PC-3 (cell line): ENCODE measurements at regions not wholly inside any gene's neighbourhood (a gene's known extent, or its start where the extent isn't known, plus 50 kb on each side); places are given as distances from the start of the nearest gene placed in this dataset.

Experiments
- ATAC-seq: fragments of 200-7000 bp; cut with Tn5 transposase; 2 replicates; pipeline ENCODE4 v1.9.1; 2020; ENCODE audit warnings: mild to moderate bottlenecking, moderate library complexity
- BruUV-seq: library from RNA; stranded (reverse); fragments of 400-500 nt; replicated peaks from 2 replicates; lab custom pipeline; 2021; lab: Mats Ljungman, UMichigan
- CTCF ChIA-PET: fragments of 300-600 bp; sonication (Branson Sonifier 250); formaldehyde crosslinking; loops from one replicate; lab custom pipeline; 2022; ENCODE audit warnings: antibody characterized with exemption; lab: Charles Lee
- POLR2A ChIA-PET: fragments of 300-600 bp; sonication (Branson Sonifier 250); formaldehyde crosslinking; loops from one replicate; lab custom pipeline; 2022; ENCODE audit warnings: antibody characterized with exemption; ENCODE audit not compliant: unreplicated experiment; lab: Charles Lee
- DNase-seq: peaks from one replicate; pipeline ENCODE4 v3.0.0-alpha.2; 2015
- H2AFZ ChIP-seq: fragments of 300-600 bp; sonication (generic); 2 replicates; pipeline ENCODE4 v1.6.0; 2016; ENCODE audit warnings: antibody characterized with exemption, low read length
- H3F3A ChIP-seq: fragments of 300-600 bp; sonication (generic); one replicate; pipeline ENCODE4 v1.6.0; 2017; ENCODE audit warnings: antibody characterized with exemption, low read length, control low read depth, mild to moderate bottlenecking; ENCODE audit not compliant: unreplicated experiment
- H3K27ac ChIP-seq: fragments of 300-600 bp; sonication (generic); 2 replicates; pipeline ENCODE4 v1.5.1; 2016; ENCODE audit warnings: mild to moderate bottlenecking, low read length
- H3K27me3 ChIP-seq: fragments of 300-600 bp; sonication (generic); 2 replicates; pipeline ENCODE4 v1.6.1; 2016; ENCODE audit warnings: low read length, mixed read lengths
- H3K36me3 ChIP-seq: fragments of 300-600 bp; sonication (generic); 2 replicates; pipeline ENCODE4 v1.6.1; 2016; ENCODE audit warnings: low read depth, mixed run types, low read length, mixed read lengths
- H3K4me1 ChIP-seq: fragments of 300-600 bp; sonication (generic); 2 replicates; pipeline ENCODE4 v1.5.1; 2016; ENCODE audit warnings: low read length; ENCODE audit not compliant: insufficient read depth
- H3K4me2 ChIP-seq: fragments of 300-600 bp; sonication (generic); 2 replicates; pipeline ENCODE4 v1.6.0; 2016; ENCODE audit warnings: low read length
- H3K4me3 ChIP-seq: fragments of 300-600 bp; sonication (generic); 2 replicates; pipeline ENCODE4 v1.5.1; 2016; ENCODE audit warnings: mild to moderate bottlenecking, low read length, mixed read lengths
- H3K79me2 ChIP-seq: fragments of 300-600 bp; sonication (generic); 2 replicates; pipeline ENCODE4 v1.6.1; 2017; ENCODE audit warnings: low read length, mixed read lengths
- H3K9ac ChIP-seq: fragments of 300-600 bp; sonication (generic); 2 replicates; pipeline ENCODE4 v1.6.0; 2016; ENCODE audit warnings: mild to moderate bottlenecking, low read length
- H3K9me2 ChIP-seq: fragments of 300-600 bp; sonication (generic); replicated peaks from 2 replicates; pipeline ENCODE4 v1.6.1; 2016; ENCODE audit warnings: mixed run types, low read length, mixed read lengths
- H3K9me3 ChIP-seq: fragments of 300-600 bp; sonication (generic); 2 replicates; pipeline ENCODE4 v1.6.1; 2016; ENCODE audit warnings: low read length, mixed read lengths
- H4K20me1 ChIP-seq: fragments of 300-600 bp; sonication (generic); 2 replicates; pipeline ENCODE4 v1.6.1; 2016; ENCODE audit warnings: low read length, mixed read lengths
- CTCF ChIP-seq: fragments of 300-600 bp; sonication (generic); conservative IDR thresholded peaks from 2 replicates; pipeline ENCODE4 v1.5.1; 2017; ENCODE audit warnings: antibody characterized with exemption, low read depth, mild to moderate bottlenecking, low read length
- EZH2 ChIP-seq: fragments of 300-600 bp; sonication (generic); IDR thresholded peaks from one replicate; pipeline ENCODE4 v1.6.1; 2017; ENCODE audit warnings: antibody characterized with exemption, mild to moderate bottlenecking, low read length; ENCODE audit not compliant: unreplicated experiment
- EZH2phosphoT487 ChIP-seq: fragments of 300-600 bp; sonication (generic); IDR thresholded peaks from 2 replicates; pipeline ENCODE4 v1.6.1; 2018; ENCODE audit warnings: mild to moderate bottlenecking, antibody characterized with exemption, low read length, borderline replicate concordance
- intact Hi-C: fragments of 100-400 bp; cut with micrococcal nuclease; formaldehyde crosslinking; loops from 2 replicates; pipeline ENCODE4 v1.9.0; 2023

- Histone ChIP-seq H3K27me3 (no peaks in the 10 kb centered on the region), H3K27ac (no peak overlapping the region), H3F3A (no peaks in the 10 kb centered on the region), H3K4me1 (no peaks in the 10 kb centered on the region), H3K79me2 (no peaks in the 10 kb centered on the region), H3K9me2 (no peaks in the 10 kb centered on the region), H4K20me1 (no peaks in the 10 kb centered on the region), H3K36me3 (no peaks in the 10 kb centered on the region), H3K9ac (no peak overlapping the region), H2AFZ (no peak overlapping the region), H3K4me3 (no peak overlapping the region), H3K4me2 (no peak overlapping the region), H3K9me3 (no peaks in the 10 kb centered on the region)
- ATAC-seq (no peak), DNase-seq (no peak)
- BruUV-seq = no TSS peak
- intact Hi-C loops = no loop called here
- ChIA-PET CTCF (no interaction called here), POLR2A (no interaction called here)
- TF ChIP-seq EZH2 (no peak), CTCF (no peak)
These were observed 776.5 kb downstream of the KCNT2 start for GRCh38 chr1:195831789-195832188.

GRCh38 chr1:195828325-195828724, 779.9 kb downstream of the KCNT2 start:
- no peak for DNase-seq
- BruUV-seq = no TSS peak
- Histone ChIP-seq H3K4me2 (no peak overlapping the region), H3K9me2 (no peaks in the 10 kb centered on the region), H2AFZ (no peak overlapping the region), H3K27ac (no peak overlapping the region), H3F3A (no peaks in the 10 kb centered on the region), H3K9ac (no peak overlapping the region), H3K9me3 (no peaks in the 10 kb centered on the region), H3K27me3 (no peaks in the 10 kb centered on the region), H4K20me1 (no peaks in the 10 kb centered on the region), H3K4me1 (no peaks in the 10 kb centered on the region), H3K79me2 (no peaks in the 10 kb centered on the region), H3K36me3 (no peaks in the 10 kb centered on the region), H3K4me3 (no peak overlapping the region)
- ChIA-PET CTCF (no interaction called here), POLR2A (no interaction called here)
- TF ChIP-seq CTCF = no peak
- no peak for TF ChIP-seq EZH2phosphoT487
- TF ChIP-seq EZH2 = no peak
- intact Hi-C loops = no loop called here
- no peak for ATAC-seq

- Histone ChIP-seq H2AFZ (no peak overlapping the region), H3F3A (no peaks in the 10 kb centered on the region), H3K27ac (no peak overlapping the region), H3K4me2 (no peak overlapping the region), H4K20me1 (no peaks in the 10 kb centered on the region), H3K9me3 (no peaks in the 10 kb centered on the region), H3K4me3 (no peak overlapping the region), H3K27me3 (no peaks in the 10 kb centered on the region), H3K36me3 (no peaks in the 10 kb centered on the region), H3K79me2 (no peaks in the 10 kb centered on the region), H3K4me1 (no peaks in the 10 kb centered on the region), H3K9me2 (no peaks in the 10 kb centered on the region), H3K9ac (no peak overlapping the region)
- intact Hi-C loops = no loop called here
- ATAC-seq (no peak), DNase-seq (no peak)
- ChIA-PET POLR2A (no interaction called here), CTCF (no interaction called here)
- TF ChIP-seq EZH2phosphoT487 = no peak
- BruUV-seq = no TSS peak
These were observed 787.3 kb downstream of the KCNT2 start for GRCh38 chr1:195820925-195821324.
